Skeletal muscle satellite cell (primary cell): ENCODE measurements at regions not wholly inside any gene's neighbourhood (a gene's known extent, or its start where the extent isn't known, plus 50 kb on each side); places are given as distances from the start of the nearest gene placed in this dataset. TPM values are rescaled to one million over a fixed set of nuclear protein-coding genes. Genes with fewer than 3 reads are reported as not detected.

Source experiments
- H3K27me3 ChIP-seq: 2 replicates; pipeline ENCODE4 v1.7.0; 2013; ENCODE audit warnings: low read length; ENCODE audit not compliant: control insufficient read depth, insufficient read depth
- H3K36me3 ChIP-seq: 2 replicates; pipeline ENCODE4 v1.7.0; 2013; ENCODE audit warnings: mild to moderate bottlenecking, control low read depth, low read length; ENCODE audit not compliant: insufficient read depth
- H3K4me1 ChIP-seq: 2 replicates; pipeline ENCODE4 v1.7.0; 2013; ENCODE audit warnings: low read length; ENCODE audit not compliant: control insufficient read depth, insufficient read depth
- H3K4me2 ChIP-seq: 2 replicates; pipeline ENCODE4 v1.7.0; 2013; ENCODE audit warnings: mild to moderate bottlenecking, low read length
- H3K4me3 ChIP-seq: 2 replicates; pipeline ENCODE4 v1.7.0; 2013; ENCODE audit warnings: low read length
- H3K9ac ChIP-seq: 2 replicates; pipeline ENCODE4 v1.7.0; 2013; ENCODE audit warnings: mild to moderate bottlenecking, low read depth, low read length, moderate library complexity
- H3K9me3 ChIP-seq: replicated peaks from 2 replicates; pipeline ENCODE4 v1.7.0; 2013; ENCODE audit warnings: mild to moderate bottlenecking, control low read depth, low read length
- small RNA-seq: library from RNA; depleted of rRNA; stranded (forward); fragments of <200 nt; gene quantifications from one replicate; pipeline ENCODE3, GENCODE V24; 2012

DNA sequence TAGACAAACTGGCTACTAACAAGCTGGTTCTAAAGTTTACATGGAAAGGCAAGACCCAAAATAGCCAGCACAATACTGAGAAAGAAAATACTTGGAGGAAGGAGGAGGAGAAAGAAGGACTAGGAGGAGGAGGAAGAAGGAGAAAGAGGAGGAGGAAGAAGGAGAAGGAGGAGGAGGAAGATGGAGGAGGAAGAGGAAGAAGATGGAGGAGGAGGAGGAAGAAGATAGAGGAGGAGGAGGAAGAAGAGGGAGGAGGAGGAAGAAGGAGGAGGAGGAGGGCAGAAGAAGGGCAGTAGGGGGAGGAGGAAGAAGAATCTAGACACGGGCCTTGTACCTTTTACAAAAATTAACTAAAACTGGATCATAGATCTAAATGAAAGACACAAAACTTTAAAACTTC is 92.6 kb downstream of the METTL4 start:
- Histone ChIP-seq H3K27me3 (peaks cover 22% of the 10 kb centered on the region), H3K4me1 (no peaks in the 10 kb centered on the region), H3K9me3 (no peaks in the 10 kb centered on the region), H3K9ac (no peak overlapping the region), H3K4me3 (no peak overlapping the region), H3K36me3 (no peaks in the 10 kb centered on the region), H3K4me2 (no peak overlapping the region)

DNA sequence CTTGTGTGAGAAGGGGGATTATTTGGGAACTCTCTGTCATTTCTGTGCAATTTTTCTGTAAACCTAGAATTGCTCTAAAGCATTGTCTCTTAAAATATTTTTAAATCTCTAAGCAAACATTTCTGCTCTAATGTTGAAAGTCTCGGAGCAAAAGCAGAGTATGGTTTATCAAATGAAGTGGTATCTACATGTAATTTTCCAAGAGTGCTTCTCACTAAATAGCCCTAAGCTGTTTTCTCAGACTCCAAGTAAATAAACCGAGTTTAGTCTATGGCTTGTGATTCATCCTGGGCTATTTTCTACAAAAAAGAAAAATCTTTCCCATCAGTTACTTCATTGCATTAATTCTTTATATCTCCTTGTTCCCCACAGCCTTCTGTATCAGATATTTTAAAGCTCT is 90.8 kb downstream of the METTL4 start:
- Histone ChIP-seq H3K9me3 (no peaks in the 10 kb centered on the region), H3K9ac (no peak overlapping the region), H3K4me3 (no peak overlapping the region), H3K36me3 (no peaks in the 10 kb centered on the region), H3K4me2 (no peak overlapping the region), H3K4me1 (no peaks in the 10 kb centered on the region), H3K27me3 (peaks cover 16% of the 10 kb centered on the region)

- H3K9ac ChIP-seq, result no peak overlapping the region
- H3K4me2 ChIP-seq, result no peak overlapping the region
- H3K9me3 ChIP-seq, result no peaks in the 10 kb centered on the region
- peaks cover 17% of the 10 kb centered on the region for H3K27me3 ChIP-seq
- H3K4me3 ChIP-seq, result no peak overlapping the region
- H3K4me1 ChIP-seq, result no peaks in the 10 kb centered on the region
- H3K36me3 ChIP-seq, result no peaks in the 10 kb centered on the region
These were observed 88.4 kb downstream of the METTL4 start for GRCh38 chr18:2482706-2483475.

- Histone ChIP-seq H3K27me3 (peaks cover 15% of the 10 kb centered on the region), H3K9me3 (no peaks in the 10 kb centered on the region), H3K4me3 (no peak overlapping the region), H3K36me3 (no peaks in the 10 kb centered on the region), H3K9ac (no peak overlapping the region), H3K4me2 (no peak overlapping the region), H3K4me1 (no peaks in the 10 kb centered on the region)
These were observed 85.3 kb downstream of the METTL4 start for GRCh38 chr18:2485983-2486382.

- Histone ChIP-seq H3K4me3 (no peak overlapping the region), H3K4me1 (no peaks in the 10 kb centered on the region), H3K9me3 (no peaks in the 10 kb centered on the region), H3K4me2 (no peak overlapping the region), H3K9ac (no peak overlapping the region), H3K36me3 (no peaks in the 10 kb centered on the region), H3K27me3 (peaks cover 15% of the 10 kb centered on the region)
These were observed 84.9 kb downstream of the METTL4 start for GRCh38 chr18:2486426-2486825.

Small RNA genes lying in the stretch of these regions (small RNA-seq; reads per million reads assigned to genes)
- gene AP005119.1 (not detected), gene COX6CP3 (not detected), gene RN7SKP72 (not detected)
